IPS-NIHi7 (cell line): ENCODE measurements at regions not wholly inside any gene's neighbourhood (a gene's known extent, or its start where the extent isn't known, plus 50 kb on each side); places are given as distances from the start of the nearest gene placed in this dataset.

ENCODE experiments used
- DNase-seq: peaks from one replicate; pipeline ENCODE4 v3.0.0; 2012; ENCODE audit warnings: mixed read lengths; ENCODE audit errors: extremely low spot score

- no peak for DNase-seq
Measured at GRCh38 chr15:27702581-27702980, 396.5 kb downstream of the OCA2 start.

DNA sequence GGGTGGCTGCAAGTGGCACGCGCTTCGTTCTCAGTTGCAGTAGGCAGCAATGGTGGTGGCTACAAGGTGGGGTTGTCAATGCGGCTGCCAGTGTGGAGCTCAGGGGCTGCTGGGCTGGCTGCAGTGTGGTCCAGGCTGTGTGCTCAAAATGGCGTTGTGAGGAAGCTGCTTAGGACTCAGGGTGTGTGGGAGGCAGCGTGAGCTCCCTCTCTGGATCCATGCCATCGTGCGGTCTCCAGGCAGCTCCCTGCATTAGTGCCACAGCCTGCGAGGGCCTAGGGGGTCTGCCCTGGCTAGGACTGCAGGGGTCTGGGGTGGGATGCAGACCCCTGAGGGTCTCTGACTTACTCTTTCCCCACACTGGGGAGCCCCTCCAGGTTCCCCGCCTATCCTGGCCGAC lies 397.2 kb downstream of the OCA2 start:
- no peak for DNase-seq

GRCh38 chr15:27701014-27701413 lies 398.1 kb downstream of the OCA2 start:
- DNase-seq = no peak

GRCh38 chr15:27699699-27700098 lies 399.4 kb downstream of the OCA2 start:
- no peak for DNase-seq

GRCh38 chr15:27696530-27696929 lies 402.6 kb downstream of the OCA2 start:
- no peak for DNase-seq

DNA sequence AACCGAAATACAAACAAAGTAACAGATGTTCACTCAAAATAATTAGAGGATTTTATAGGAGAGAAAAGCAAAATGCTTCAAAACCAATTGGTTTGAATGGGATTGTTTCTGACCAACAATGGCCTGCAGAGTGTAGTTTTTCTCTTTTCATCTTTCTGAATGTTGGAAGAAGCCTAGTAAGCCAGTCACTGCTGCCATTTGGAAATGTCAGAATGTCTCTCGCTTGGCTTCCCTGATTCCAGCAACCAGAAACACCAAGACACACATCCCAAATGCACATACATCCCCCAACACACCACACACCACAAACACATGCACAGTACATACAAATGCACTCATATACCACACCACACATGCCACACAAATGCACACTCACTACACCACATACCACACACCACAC lies 403.4 kb downstream of the OCA2 start:
- DNase-seq = no peak

DNA sequence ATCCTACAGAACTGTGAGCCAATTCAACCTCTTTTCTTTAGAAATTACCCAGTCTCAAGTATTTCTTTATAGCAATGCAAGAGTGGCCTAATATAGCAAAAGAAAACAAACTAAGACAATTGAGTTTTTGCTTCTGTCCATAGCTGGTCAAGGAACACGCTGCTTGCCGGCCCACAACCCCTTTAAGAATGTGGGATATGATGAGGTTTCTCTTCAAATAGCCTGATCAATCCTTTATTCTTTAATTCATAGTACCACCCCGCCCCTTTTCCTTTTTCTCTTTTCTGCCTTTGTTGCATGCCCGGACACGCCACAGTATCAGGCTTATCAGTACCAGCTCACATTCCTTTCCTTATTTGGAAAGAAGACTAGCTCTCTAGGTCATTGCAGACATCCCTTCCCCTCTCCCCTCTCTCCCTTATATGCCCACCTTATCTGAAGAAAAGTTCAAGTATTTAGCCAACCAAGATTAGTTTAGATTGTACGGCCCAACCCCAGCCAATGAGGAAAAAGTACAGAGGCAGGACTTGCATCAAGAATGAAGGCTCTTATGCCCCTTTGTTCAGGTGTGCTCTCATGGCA lies 404.5 kb downstream of the OCA2 start:
- peak; percentile 36 for DNase-seq

DNA sequence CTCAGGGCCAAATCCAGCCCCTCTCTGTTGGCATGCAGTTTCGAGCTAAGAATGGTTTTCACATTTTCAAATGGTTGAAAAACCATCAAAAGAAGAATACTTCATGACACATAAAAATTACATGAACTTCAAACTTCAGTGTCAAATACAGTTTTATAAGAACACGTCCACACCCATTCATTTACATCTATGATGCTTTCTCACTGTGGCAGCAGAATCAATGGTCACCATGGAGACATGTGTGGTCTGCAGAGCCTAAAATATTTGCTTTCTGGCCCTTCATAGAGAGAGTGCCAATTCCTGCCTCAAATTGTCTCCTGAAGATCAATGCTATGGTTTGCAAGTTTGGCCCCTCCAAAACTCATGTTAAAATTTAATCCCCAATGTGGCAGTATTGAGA lies 405.8 kb downstream of the OCA2 start:
- DNase-seq = no peak

GRCh38 chr15:27692438-27692837 lies 406.7 kb downstream of the OCA2 start:
- DNase-seq = no peak

DNA sequence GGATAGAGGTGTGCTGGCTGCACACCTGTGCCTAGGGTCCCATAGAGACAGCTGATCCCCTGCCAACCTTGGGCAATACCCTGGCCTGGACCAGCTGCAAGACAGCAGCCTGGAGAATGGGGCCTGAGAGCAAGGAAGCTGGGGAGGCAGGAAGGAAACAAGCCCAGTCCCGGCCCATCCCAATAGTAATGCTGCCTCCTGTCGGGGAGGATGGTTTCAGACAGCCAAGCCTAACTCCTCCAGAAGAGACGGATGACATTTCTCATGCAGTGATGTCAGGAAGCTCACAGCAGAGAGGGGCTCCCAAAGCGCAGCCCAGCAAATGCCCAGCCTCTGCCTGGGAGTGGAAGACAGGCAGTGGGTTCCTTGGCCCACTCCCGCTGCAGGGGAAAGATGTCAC lies 408.8 kb downstream of the OCA2 start:
- peak; percentile 31 for DNase-seq

GRCh38 chr15:27686971-27687370 lies 412.1 kb downstream of the OCA2 start:
- no peak for DNase-seq

DNA sequence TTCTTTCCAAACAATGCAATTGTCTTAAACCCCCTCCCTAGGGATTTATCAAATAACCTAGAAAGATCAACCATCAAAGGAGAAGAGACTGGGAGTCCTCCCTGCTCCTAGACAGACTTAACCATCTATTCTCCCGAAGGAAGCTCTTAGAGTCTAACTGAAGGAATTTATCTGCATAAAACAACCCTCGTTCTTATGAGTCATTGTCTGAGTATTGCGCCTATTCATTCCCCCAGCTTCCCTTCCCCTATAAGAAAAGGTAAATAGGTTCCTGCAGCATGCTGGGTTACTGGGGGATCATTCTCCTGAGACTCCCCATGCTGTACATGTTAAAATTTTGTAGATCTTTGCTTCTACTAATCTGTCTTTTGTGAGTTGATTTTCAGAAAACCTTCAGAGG lies 412.7 kb downstream of the OCA2 start:
- DNase-seq = no peak

DNA sequence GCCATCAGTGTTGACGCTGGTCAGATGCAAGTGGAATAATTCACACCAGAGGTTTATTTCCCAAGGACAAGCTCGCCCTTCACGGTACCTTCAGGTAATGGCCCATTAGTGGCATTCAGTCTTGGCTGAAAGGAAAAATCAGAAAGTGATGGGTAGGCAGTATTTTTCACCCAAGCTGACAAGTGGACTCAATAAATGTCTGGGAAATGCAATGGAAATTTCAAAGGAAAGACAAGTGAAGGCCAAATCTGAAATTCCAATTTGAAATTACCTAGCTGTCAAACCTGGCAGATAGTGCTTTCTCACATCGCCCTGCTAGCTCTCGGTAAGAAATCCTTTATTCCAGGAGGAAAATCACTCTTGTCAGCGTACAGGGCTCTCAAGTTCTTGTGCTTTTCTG lies 413.5 kb downstream of the OCA2 start:
- DNase-seq = no peak

DNA sequence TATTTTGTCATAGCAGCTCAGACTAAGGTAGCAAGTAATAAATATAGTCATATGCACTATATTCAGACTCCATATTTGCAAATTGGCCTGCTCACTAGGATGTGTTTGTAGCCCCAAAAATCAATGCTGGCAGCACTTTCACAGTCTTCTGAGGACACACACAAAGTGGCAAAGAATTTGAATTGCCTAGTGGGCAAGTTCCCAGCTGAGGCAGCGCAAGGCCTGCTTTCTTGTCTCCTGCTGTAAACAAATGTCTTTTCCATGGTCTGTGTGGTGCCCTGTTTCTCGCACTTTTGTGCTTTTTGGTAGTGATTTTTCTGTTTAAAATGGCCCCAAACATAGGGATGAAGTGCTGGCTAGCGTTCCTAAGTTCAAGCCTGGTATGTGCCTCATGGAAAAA lies 416.0 kb downstream of the OCA2 start:
- no peak for DNase-seq

- DNase-seq = no peak
Measured at GRCh38 chr15:27681038-27681437, 418.1 kb downstream of the OCA2 start.

GRCh38 chr15:27679731-27680471 lies 419.2 kb downstream of the OCA2 start:
- DNase-seq = peak; percentile 40

GRCh38 chr15:27679203-27679602 lies 419.9 kb downstream of the OCA2 start:
- no peak for DNase-seq

- DNase-seq = no peak
Measured at GRCh38 chr15:27677951-27678350, 421.2 kb downstream of the OCA2 start.

- no peak for DNase-seq
Measured at GRCh38 chr15:27676647-27677046, 422.5 kb downstream of the OCA2 start.

DNA sequence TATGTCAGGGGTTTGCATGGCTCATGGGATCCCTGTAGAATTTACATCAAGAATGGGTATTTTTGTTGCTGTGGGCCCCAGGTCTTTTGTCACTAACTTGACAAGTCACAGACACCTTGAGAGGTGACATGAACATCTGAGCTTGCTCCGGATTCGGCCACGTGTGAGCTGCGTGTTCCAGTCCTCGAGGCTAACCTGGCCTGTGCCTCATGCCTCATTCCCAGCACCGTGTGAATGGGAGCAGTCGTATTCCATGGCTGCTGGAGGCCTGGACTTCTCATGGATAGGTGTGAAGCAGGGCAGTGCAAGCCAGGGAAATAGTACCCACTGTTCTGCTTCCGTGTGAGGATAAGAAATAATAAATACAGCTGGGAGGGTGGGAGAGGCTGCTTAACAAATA lies 423.5 kb downstream of the OCA2 start:
- DNase-seq = no peak

DNA sequence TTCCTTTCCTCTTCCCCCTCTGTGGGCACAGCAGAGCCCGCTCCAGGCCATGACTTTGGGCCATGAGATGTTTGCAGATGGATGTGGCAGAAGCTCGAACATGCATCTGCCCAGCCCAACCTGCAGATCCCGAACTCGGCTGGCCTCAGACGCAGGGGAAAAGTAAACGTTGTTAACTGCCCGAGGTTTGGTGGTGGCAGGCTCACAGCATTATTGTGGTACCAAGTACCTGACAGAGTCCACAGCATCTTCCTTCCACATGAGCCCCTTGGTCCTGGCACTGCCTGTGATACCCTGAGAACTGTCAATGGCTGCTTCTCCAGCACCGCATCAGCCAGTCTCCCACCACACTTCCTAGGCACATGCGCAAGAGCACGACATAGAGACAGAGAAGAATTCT lies 424.3 kb downstream of the OCA2 start:
- no peak for DNase-seq

DNA sequence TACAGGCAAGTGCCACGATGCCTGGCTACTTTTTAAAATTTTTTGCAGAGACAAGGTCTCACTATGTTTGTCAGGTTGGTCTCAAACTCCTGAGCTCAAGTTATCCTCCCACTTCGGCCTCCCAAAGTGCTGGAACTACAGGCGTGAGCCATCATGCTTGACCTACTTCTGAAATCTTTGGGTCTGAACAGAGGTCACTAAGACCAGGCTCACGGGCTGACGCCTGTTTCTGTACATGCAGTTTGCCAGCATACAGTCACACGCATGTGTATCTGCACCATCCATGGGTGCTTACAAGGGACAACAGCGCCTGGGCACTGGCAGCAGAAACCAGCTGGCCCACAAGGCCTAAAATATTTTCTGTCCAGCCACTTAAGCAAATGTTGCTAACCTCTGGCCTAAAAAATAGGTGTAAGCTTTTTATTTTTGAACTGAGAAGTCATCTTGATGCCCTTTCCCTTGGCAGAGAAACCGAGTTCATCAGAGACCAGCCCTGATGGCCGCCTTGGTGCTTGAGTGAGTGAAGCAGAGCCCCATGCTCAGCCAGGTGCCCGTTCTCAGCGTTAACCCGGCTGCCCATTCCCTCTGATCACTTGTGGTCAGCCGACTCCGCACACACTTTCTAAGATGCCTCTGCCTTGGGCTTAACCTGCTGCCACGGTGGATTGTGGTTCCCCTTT lies 425.2 kb downstream of the OCA2 start:
- no peak for DNase-seq

- no peak for DNase-seq
Measured at GRCh38 chr15:27672537-27672936, 426.6 kb downstream of the OCA2 start.
